HEK293 (cell line): ENCODE measurements at regions not wholly inside any gene's neighbourhood (a gene's known extent, or its start where the extent isn't known, plus 50 kb on each side); places are given as distances from the start of the nearest gene placed in this dataset.

Experiments used
- ZNF121 ChIP-seq: fragments of 450-650 bp; formaldehyde crosslinking; IDR thresholded peaks from 2 replicates; pipeline ENCODE4 v1.5.1; 2016; ENCODE audit warnings: missing biosample characterization, missing genetic modification characterization
- ZSCAN16 ChIP-seq: fragments of 450-650 bp; formaldehyde crosslinking; IDR thresholded peaks from 2 replicates; pipeline ENCODE4 v1.5.1; 2016; ENCODE audit warnings: missing biosample characterization, missing genetic modification characterization
- TF ChIP-seq, protein P1 (sequence below): fragments of 450-650 bp; formaldehyde crosslinking; IDR thresholded peaks from 2 replicates; pipeline ENCODE4 v1.5.1; 2016; ENCODE audit warnings: missing biosample characterization, missing genetic modification characterization

DNA sequence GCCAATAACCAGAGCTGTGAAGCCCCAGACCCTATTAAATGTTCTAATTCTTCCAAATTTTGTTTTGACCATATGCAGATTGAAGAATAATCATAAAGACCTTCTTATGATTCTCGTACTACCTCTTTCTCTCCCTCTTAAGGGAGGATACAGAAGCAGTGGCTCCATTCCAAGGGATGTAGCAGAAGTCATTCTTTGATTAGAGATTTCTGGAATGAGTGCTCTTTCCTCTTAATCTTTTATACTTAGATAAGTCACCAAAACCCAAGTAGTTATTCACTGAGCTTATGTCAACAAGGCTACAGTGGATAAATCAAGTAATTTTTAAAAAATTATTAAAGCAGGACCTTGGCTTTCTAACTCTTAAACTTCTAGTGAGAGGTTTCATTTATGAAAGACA is 266.0 kb upstream of the STXBP5 start:
- no peak for TF ChIP-seq ZNF121 (tag by site-specific recombination)
- TF ChIP-seq, protein P1, sequence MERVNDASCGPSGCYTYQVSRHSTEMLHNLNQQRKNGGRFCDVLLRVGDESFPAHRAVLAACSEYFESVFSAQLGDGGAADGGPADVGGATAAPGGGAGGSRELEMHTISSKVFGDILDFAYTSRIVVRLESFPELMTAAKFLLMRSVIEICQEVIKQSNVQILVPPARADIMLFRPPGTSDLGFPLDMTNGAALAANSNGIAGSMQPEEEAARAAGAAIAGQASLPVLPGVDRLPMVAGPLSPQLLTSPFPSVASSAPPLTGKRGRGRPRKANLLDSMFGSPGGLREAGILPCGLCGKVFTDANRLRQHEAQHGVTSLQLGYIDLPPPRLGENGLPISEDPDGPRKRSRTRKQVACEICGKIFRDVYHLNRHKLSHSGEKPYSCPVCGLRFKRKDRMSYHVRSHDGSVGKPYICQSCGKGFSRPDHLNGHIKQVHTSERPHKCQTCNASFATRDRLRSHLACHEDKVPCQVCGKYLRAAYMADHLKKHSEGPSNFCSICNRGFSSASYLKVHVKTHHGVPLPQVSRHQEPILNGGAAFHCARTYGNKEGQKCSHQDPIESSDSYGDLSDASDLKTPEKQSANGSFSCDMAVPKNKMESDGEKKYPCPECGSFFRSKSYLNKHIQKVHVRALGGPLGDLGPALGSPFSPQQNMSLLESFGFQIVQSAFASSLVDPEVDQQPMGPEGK (tag by site-specific recombination), result no peak
- no peak for TF ChIP-seq ZSCAN16
